ENCODE measurements at regions not wholly inside any gene's neighbourhood (a gene's known extent, or its start where the extent isn't known, plus 50 kb on each side); places are given as distances from the start of the nearest gene placed in this dataset.

GRCh38 chr3:152706991-152707713 lies 127.8 kb upstream of the P2RY1 start:
- TF ChIP-seq POLR2A (IDR thresholded peaks at IDR 0.05; ENCODE audit: extremely low read depth, insufficient read length) (no peak), CTCF (IDR thresholded peaks at IDR 0.05; ENCODE audit: low read depth, low read length) (no peak)

All from NB4 (cell line).